ENCODE measurements at regions not wholly inside any gene's neighbourhood (a gene's known extent, or its start where the extent isn't known, plus 50 kb on each side); places are given as distances from the start of the nearest gene placed in this dataset.
"Not testable (repeated sequence)": the region's sequence is repeated elsewhere in the genome, so short reads cannot be mapped to it uniquely, and the experiment has no call there.

DNA sequence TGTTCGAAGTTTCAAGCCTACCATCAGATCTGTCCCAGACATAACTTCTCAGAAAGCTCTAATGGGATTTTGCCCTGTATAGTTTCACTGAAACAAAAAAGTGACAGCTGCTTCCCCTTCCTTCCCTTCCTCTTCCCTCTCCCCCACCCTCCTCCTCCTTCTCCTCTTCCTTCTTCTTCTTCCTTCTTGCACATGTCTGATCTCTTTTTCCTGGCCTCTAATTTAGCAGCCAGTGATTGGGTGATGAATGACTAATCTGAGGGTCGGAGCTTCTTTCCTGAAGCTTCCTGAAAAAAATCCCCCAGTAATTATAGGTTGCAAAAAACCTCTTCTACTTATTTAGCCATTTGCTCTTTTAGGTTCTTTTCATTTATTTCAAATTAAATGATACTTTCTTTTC, 168.7 kb downstream of the POTEB3 start:
- no peaks in the 10 kb centered on the region for H3K36me3 ChIP-seq
- TF ChIP-seq, protein P1, sequence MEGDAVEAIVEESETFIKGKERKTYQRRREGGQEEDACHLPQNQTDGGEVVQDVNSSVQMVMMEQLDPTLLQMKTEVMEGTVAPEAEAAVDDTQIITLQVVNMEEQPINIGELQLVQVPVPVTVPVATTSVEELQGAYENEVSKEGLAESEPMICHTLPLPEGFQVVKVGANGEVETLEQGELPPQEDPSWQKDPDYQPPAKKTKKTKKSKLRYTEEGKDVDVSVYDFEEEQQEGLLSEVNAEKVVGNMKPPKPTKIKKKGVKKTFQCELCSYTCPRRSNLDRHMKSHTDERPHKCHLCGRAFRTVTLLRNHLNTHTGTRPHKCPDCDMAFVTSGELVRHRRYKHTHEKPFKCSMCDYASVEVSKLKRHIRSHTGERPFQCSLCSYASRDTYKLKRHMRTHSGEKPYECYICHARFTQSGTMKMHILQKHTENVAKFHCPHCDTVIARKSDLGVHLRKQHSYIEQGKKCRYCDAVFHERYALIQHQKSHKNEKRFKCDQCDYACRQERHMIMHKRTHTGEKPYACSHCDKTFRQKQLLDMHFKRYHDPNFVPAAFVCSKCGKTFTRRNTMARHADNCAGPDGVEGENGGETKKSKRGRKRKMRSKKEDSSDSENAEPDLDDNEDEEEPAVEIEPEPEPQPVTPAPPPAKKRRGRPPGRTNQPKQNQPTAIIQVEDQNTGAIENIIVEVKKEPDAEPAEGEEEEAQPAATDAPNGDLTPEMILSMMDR (IDR thresholded peaks at IDR 0.05) = no peak
- no peak for TF ChIP-seq EP300 (IDR thresholded peaks at IDR 0.05)
- TF ChIP-seq POLR2A (IDR thresholded peaks at IDR 0.05) = no peak
- TF ChIP-seq POLR2AphosphoS5 (IDR thresholded peaks at IDR 0.05) = no peak
- 36 to 41% methylated on average over 2 of the region's 2 CpGs for WGBS, 2 donors (ENCODE audit: low coverage in 1 of 2)
- no peak overlapping the region for H3K4me3 ChIP-seq
- H3K27me3 ChIP-seq = no peaks in the 10 kb centered on the region
- no peaks in the 10 kb centered on the region for H3K9me3 ChIP-seq
- no peak for ATAC-seq
- H3K4me1 ChIP-seq = no peaks in the 10 kb centered on the region
- H3K27ac ChIP-seq = no peak overlapping the region

DNA sequence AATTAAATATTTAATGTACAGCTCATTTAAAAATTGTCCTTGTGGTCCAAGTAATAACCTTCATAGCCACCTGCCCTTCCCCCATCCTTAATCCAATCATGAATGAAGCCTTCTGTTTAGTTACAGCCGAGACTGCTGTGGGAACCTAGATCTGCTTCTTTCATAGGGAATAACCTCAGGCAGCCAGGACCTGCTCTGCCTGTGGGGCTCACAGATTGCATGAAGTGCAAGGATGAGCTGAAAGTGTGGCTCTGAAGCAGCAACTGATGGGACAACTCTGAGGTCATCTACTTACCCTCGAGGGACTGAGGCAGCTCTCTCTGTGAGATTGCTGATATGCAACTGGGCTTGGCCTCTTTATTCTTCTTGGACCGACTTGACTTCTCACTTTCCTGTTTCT, 169.8 kb downstream of the POTEB3 start:
- TF ChIP-seq EP300 (IDR thresholded peaks at IDR 0.05) = no peak
- no peak for TF ChIP-seq POLR2AphosphoS5 (IDR thresholded peaks at IDR 0.05)
- TF ChIP-seq, protein P1 (IDR thresholded peaks at IDR 0.05) = no peak
- no peak for TF ChIP-seq POLR2A (IDR thresholded peaks at IDR 0.05)
- no peaks in the 10 kb centered on the region for H3K9me3 ChIP-seq
- no peak for ATAC-seq
- no peaks in the 10 kb centered on the region for H3K4me1 ChIP-seq
- WGBS, 2 donors (ENCODE audit: low coverage in 1 of 2) = 36 to 41% methylated on average over 3 of the region's 3 CpGs
- no peak overlapping the region for H3K27ac ChIP-seq
- H3K27me3 ChIP-seq = no peaks in the 10 kb centered on the region
- no peak overlapping the region for H3K4me3 ChIP-seq
- no peaks in the 10 kb centered on the region for H3K36me3 ChIP-seq

DNA sequence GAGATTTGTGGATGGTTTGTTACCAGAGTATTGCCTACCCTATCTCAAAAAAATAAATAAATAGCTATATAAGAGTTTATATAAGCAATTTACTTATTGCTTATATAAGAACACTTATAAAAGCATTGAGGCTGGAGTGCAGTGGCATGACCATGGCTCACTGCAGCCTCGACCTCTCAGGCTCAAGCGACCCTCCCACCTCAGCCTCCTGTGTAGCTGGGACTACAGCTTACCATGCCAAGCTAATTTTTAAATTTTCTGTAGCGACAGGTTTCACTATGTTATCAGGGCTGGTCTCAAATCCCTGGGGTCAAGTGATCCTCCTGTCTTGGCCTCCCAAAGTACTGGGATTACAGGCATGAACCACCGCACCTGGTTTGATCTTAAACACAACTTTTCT, 170.6 kb downstream of the POTEB3 start:
- not testable (repeated sequence) for H3K27me3 ChIP-seq, H3K9me3 ChIP-seq, H3K4me1 ChIP-seq, H3K36me3 ChIP-seq, ATAC-seq, H3K4me3 ChIP-seq, H3K27ac ChIP-seq
- 72 to 74% methylated on average over 4 of the region's 4 CpGs for WGBS, 2 donors (ENCODE audit: low coverage in 1 of 2)

DNA sequence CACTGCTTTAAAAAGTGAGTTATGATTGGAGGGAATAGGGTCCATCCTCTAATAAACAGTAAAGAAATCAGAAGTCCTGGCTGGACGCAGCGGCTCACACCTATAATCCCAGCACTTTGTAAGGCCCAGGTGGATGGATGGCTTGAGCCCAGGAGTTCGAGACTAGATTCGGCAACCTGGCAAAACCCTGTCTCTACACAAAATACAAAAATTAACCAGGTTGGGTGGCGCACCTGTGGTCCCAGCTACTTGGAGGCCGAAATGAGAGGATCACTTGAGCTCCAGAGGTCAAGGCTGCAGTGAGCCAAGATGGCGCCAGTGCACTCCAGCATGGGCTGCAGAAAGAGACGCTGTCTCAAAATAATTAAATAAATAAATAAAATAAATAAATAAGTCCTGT, 171.2 kb downstream of the POTEB3 start:
- no peak overlapping the region for H3K27ac ChIP-seq
- no peaks in the 10 kb centered on the region for H3K27me3 ChIP-seq
- no peaks in the 10 kb centered on the region for H3K9me3 ChIP-seq
- no peaks in the 10 kb centered on the region for H3K4me1 ChIP-seq
- no peak for ATAC-seq
- H3K36me3 ChIP-seq = no peaks in the 10 kb centered on the region
- no peak overlapping the region for H3K4me3 ChIP-seq
- TF ChIP-seq EP300 (IDR thresholded peaks at IDR 0.05) (no peak), POLR2AphosphoS5 (IDR thresholded peaks at IDR 0.05) (no peak), POLR2A (IDR thresholded peaks at IDR 0.05) (no peak)
- TF ChIP-seq, protein P1 (IDR thresholded peaks at IDR 0.05) = no peak
- 71 to 73% methylated on average over 8 of the region's 8 CpGs for WGBS, 2 donors (ENCODE audit: low coverage in 1 of 2)

DNA sequence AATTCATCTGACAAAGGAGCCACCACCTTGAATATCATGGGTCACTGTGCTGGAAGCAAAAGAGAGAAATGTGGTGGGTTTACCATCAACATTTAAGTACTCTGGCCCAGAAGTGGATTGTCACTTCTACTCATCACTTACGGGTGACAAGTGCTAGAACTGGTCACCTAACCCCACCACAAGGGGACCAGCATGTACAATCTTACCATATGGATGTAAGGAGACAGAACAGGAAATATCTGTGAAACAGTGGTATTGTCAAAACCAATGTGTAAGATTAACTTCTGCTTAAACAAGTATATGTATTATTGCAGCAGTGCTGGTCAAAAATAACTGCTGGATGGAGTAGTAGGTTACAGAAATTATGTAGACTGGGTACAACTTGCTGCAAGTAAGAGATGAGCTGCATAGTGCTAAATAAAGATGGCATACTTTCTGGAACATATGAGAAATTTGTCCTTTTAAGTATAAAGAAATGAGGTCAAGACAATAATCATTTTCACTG, 171.8 kb downstream of the POTEB3 start:
- WGBS, 2 donors (ENCODE audit: low coverage in 1 of 2) = 63 to 69% methylated on average over 1 of the region's 1 CpG
- ATAC-seq = no peak

More for the DNA sequence above, 171.8 kb downstream of the POTEB3 start:
- Histone ChIP-seq H3K4me1 (no peaks in the 10 kb centered on the region), H3K27me3 (no peaks in the 10 kb centered on the region), H3K9me3 (no peaks in the 10 kb centered on the region), H3K36me3 (no peaks in the 10 kb centered on the region), H3K27ac (no peak overlapping the region), H3K4me3 (no peak overlapping the region)
- TF ChIP-seq POLR2A (IDR thresholded peaks at IDR 0.05) (no peak), EP300 (IDR thresholded peaks at IDR 0.05) (no peak), POLR2AphosphoS5 (IDR thresholded peaks at IDR 0.05) (no peak)
- TF ChIP-seq, protein P1 (IDR thresholded peaks at IDR 0.05) = no peak
